ENCODE measurements at regions not wholly inside any gene's neighbourhood (a gene's known extent, or its start where the extent isn't known, plus 50 kb on each side); places are given as distances from the start of the nearest gene placed in this dataset.

- no peaks in the 10 kb centered on the region for H3K9me3 Mint-ChIP-seq
- peaks cover 45% of the 10 kb centered on the region for H3K4me1 Mint-ChIP-seq
- peak overlapping the region; percentile 70 for H3K4me3 Mint-ChIP-seq
- intact Hi-C loops (cut with micrococcal nuclease): no loop called here
- DNase-seq (no peak), ATAC-seq (ENCODE audit: low read depth) (no peak)
- H3K27me3 Mint-ChIP-seq: peaks cover 13% of the 10 kb centered on the region
- POLR2A ChIA-PET: interaction anchor here (0.6 to 2.0 kb wide), 3 partner anchors 154 to 1201 kb away, joined by 3 to 6 read pairs (median 5); partner anchors contain the start of gene BCL6
- no peak for TF ChIP-seq CTCF (IDR thresholded peaks at IDR 0.05)
- no peaks in the 10 kb centered on the region for H3K36me3 Mint-ChIP-seq (ENCODE audit: low read depth)
- CTCF ChIA-PET: no interaction called here
- H3K27ac Mint-ChIP-seq: no peak overlapping the region
Observed at GRCh38 chr3:188946351-188947240, 225.2 kb upstream of the TPRG1 start.

GRCh38 chr3:188947401-188948280, 224.1 kb upstream of the TPRG1 start:
- ChIA-PET POLR2A (interaction anchor here (0.6 to 2.0 kb wide), 5 partner anchors 193 to 1204 kb away, joined by 3 to 9 read pairs (median 6); partner anchors contain the start of gene BCL6), CTCF (interaction anchor here (1.4 kb wide), 1 partner anchor 1209 kb away, joined by 3 read pairs; no protein-coding TSS in a partner anchor)
- intact Hi-C loops (cut with micrococcal nuclease): loop anchor here (2.0 kb wide), 2 partner anchors 509 to 969 kb away; no protein-coding TSS in a partner anchor
- Mint-ChIP-seq H3K4me1 (peaks cover 43% of the 10 kb centered on the region), H3K36me3 (ENCODE audit: low read depth) (no peaks in the 10 kb centered on the region), H3K9me3 (no peaks in the 10 kb centered on the region), H3K4me3 (peak overlapping the region; percentile 70), H3K27me3 (peaks cover 13% of the 10 kb centered on the region), H3K27ac (no peak overlapping the region)
- DNase-seq (no peak), ATAC-seq (ENCODE audit: low read depth) (peak; percentile 19)
- no peak for TF ChIP-seq CTCF (IDR thresholded peaks at IDR 0.05)

- no peak for TF ChIP-seq CTCF (IDR thresholded peaks at IDR 0.05)
- H3K27ac Mint-ChIP-seq: peak overlapping the region; percentile 93
- H3K4me1 Mint-ChIP-seq: peaks cover 43% of the 10 kb centered on the region
- peaks cover 13% of the 10 kb centered on the region for H3K27me3 Mint-ChIP-seq
- no peaks in the 10 kb centered on the region for H3K36me3 Mint-ChIP-seq (ENCODE audit: low read depth)
- H3K4me3 Mint-ChIP-seq: peak overlapping the region; percentile 62
- CTCF ChIA-PET: interaction anchor here (1.1 to 1.4 kb wide), 2 partner anchors 1208 to 1210 kb away, joined by 3 to 4 read pairs; no protein-coding TSS in a partner anchor
- no peaks in the 10 kb centered on the region for H3K9me3 Mint-ChIP-seq
- DNase-seq: no peak
- intact Hi-C loops (cut with micrococcal nuclease): loop anchor here (2.0 kb wide), 2 partner anchors 510 to 970 kb away; no protein-coding TSS in a partner anchor
- ATAC-seq (ENCODE audit: low read depth): peak; percentile 50
- POLR2A ChIA-PET: interaction anchor here (0.6 to 2.0 kb wide), 7 partner anchors 193 to 1205 kb away, joined by 3 to 9 read pairs (median 4); partner anchors contain the start of gene BCL6
Observed at GRCh38 chr3:188948281-188948996, 223.3 kb upstream of the TPRG1 start.

- DNase-seq (no peak), ATAC-seq (ENCODE audit: low read depth) (peak; percentile 69)
- CTCF ChIA-PET: interaction anchor here (1.1 to 1.4 kb wide), 2 partner anchors 1209 to 1211 kb away, joined by 3 to 4 read pairs; no protein-coding TSS in a partner anchor
- POLR2A ChIA-PET: interaction anchor here (0.7 to 2.0 kb wide), 5 partner anchors 194 to 1208 kb away, joined by 3 to 6 read pairs (median 4); partner anchors contain the start of gene BCL6
- Mint-ChIP-seq H3K4me3 (peak overlapping the region; percentile 62), H3K27me3 (peaks cover 13% of the 10 kb centered on the region), H3K4me1 (peaks cover 43% of the 10 kb centered on the region), H3K9me3 (no peaks in the 10 kb centered on the region), H3K27ac (peak overlapping the region; percentile 93), H3K36me3 (ENCODE audit: low read depth) (no peaks in the 10 kb centered on the region)
- no peak for TF ChIP-seq CTCF (IDR thresholded peaks at IDR 0.05)
- intact Hi-C loops (cut with micrococcal nuclease): loop anchor here (1.0 to 2.0 kb wide), 3 partner anchors 196 to 970 kb away; no protein-coding TSS in a partner anchor
Observed at GRCh38 chr3:188948997-188949389, 222.8 kb upstream of the TPRG1 start.
